ENCODE measurements at regions not wholly inside any gene's neighbourhood (a gene's known extent, or its start where the extent isn't known, plus 50 kb on each side); places are given as distances from the start of the nearest gene placed in this dataset.

GRCh38 chr21:31403596-31404333, 59.7 kb upstream of the TIAM1 start:
- H4K91ac ChIP-seq (ENCODE audit: insufficient read length, low read depth, low read length), result no peak overlapping the region
- no peak overlapping the region for H3T11ph ChIP-seq (ENCODE audit: low read length)
- H2BK12ac ChIP-seq (ENCODE audit: insufficient read length, low read depth, low read length), result no peak overlapping the region
- H3K4me1 ChIP-seq (ENCODE audit: insufficient read depth, low read length), result no peaks in the 10 kb centered on the region
- no peaks in the 10 kb centered on the region for H3K9me3 ChIP-seq (ENCODE audit: control insufficient read depth, low read depth, low read length)
- H3K27ac Mint-ChIP-seq, result no peak overlapping the region; a peak in 1 of 7 replicates
- no peak overlapping the region for H3K4me3 Mint-ChIP-seq
- no peak overlapping the region for H3K18ac ChIP-seq (ENCODE audit: insufficient read length, low read depth, low read length)
- no peak overlapping the region for H2BK5ac ChIP-seq (ENCODE audit: insufficient read length, low read length)
- no peaks in the 10 kb centered on the region for H3K9me3 Mint-ChIP-seq
- no peak overlapping the region for H3K23ac ChIP-seq (ENCODE audit: insufficient read length, low read depth, low read length)
- H2BK15ac ChIP-seq (ENCODE audit: low read depth, low read length), result no peak overlapping the region
- no peak for TF ChIP-seq CTCF (conservative IDR thresholded peaks at IDR 0.05)
- peaks cover 3 to 8% of the 10 kb centered on the region in 2 experiments; a peak in 2 of 4 replicates for H3K4me1 Mint-ChIP-seq
- no peak for DNase-seq
- H3K9ac ChIP-seq (ENCODE audit: extremely low read depth, insufficient read length, low read length), result peak overlapping the region; percentile 14
- H2AFZ ChIP-seq (ENCODE audit: low read length), result no peak overlapping the region
- H4K5ac ChIP-seq (ENCODE audit: insufficient read length, low read depth, low read length), result no peak overlapping the region
- H3K27me3 Mint-ChIP-seq (ENCODE audit: low read depth), result no peaks in the 10 kb centered on the region
- H3K27me3 ChIP-seq (ENCODE audit: insufficient read depth, low read length), result no peaks in the 10 kb centered on the region
- H2BK20ac ChIP-seq (ENCODE audit: low read depth, low read length, poor library complexity, severe bottlenecking), result no peak overlapping the region
- H3K4ac ChIP-seq (ENCODE audit: low read depth, low read length), result no peak overlapping the region
- H3K27ac ChIP-seq (ENCODE audit: insufficient read length, low read depth, low read length), result no peak overlapping the region
- H4K20me1 ChIP-seq (ENCODE audit: control insufficient read depth, insufficient read depth, insufficient read length), result no peaks in the 10 kb centered on the region
- H3K36me3 Mint-ChIP-seq (ENCODE audit: insufficient read depth in 1 of 3, low read depth in 3 of 3), result no peaks in the 10 kb centered on the region
- H4K8ac ChIP-seq (replicated peaks; ENCODE audit: insufficient read length, low read depth, low read length), result no peak overlapping the region
- no peak overlapping the region for H3K4me2 ChIP-seq (ENCODE audit: insufficient read depth, insufficient read length, low read length)
- H3K56ac ChIP-seq (ENCODE audit: insufficient read length, low read depth, low read length), result no peak overlapping the region
- H2AK5ac ChIP-seq (ENCODE audit: insufficient read length, low read length), result no peak overlapping the region
- no peaks in the 10 kb centered on the region for H3K79me2 ChIP-seq (ENCODE audit: insufficient read depth, low read length)
- H3K23me2 ChIP-seq (ENCODE audit: insufficient read length, low read depth, low read length, poor library complexity, severe bottlenecking), result no peaks in the 10 kb centered on the region
- H3K79me1 ChIP-seq (ENCODE audit: insufficient read depth, low read depth, low read length, poor library complexity, severe bottlenecking), result no peaks in the 10 kb centered on the region
- H3K14ac ChIP-seq (ENCODE audit: insufficient read depth, low read length), result no peak overlapping the region; the same call in 1 of the 2 replicates
- no CpG with 5 or more reads among the region's 6 CpGs for WGBS (ENCODE audit: extremely low coverage, insufficient read length, low lambda C conversion rate)
- H2BK120ac ChIP-seq (ENCODE audit: low read depth, low read length, poor library complexity, severe bottlenecking), result no peak overlapping the region
